Kasumi-1 (cell line): ENCODE measurements at regions not wholly inside any gene's neighbourhood (a gene's known extent, or its start where the extent isn't known, plus 50 kb on each side); places are given as distances from the start of the nearest gene placed in this dataset.
"Not testable (repeated sequence)": the region's sequence is repeated elsewhere in the genome, so short reads cannot be mapped to it uniquely, and the experiment has no call there.

Experiments
- DNase-seq, 2 experiments: peaks; one replicate each; lab custom pipeline; 2025; lab: John Stamatoyannopoulos, UW

GRCh38 chr7:36038063-36038721 lies 114.9 kb upstream of the EEPD1 start:
- DNase-seq, result no peak

- DNase-seq, result no peak
Observed at GRCh38 chr7:36039243-36039642, 113.8 kb upstream of the EEPD1 start.

GRCh38 chr7:36039671-36040070 lies 113.4 kb upstream of the EEPD1 start:
- no peak for DNase-seq

GRCh38 chr7:36040679-36041078 lies 112.4 kb upstream of the EEPD1 start:
- no peak for DNase-seq

GRCh38 chr7:36044101-36044892 lies 108.8 kb upstream of the EEPD1 start:
- DNase-seq, result no peak

- no peak for DNase-seq
Observed at GRCh38 chr7:36045326-36045725, 107.7 kb upstream of the EEPD1 start.

- no peak for DNase-seq
Observed at GRCh38 chr7:36045830-36046341, 107.2 kb upstream of the EEPD1 start.

- DNase-seq, result peak; percentile 11 to 19
Observed at GRCh38 chr7:36047091-36047658, 105.9 kb upstream of the EEPD1 start.

GRCh38 chr7:36048141-36048901 lies 104.7 kb upstream of the EEPD1 start:
- DNase-seq, result no peak

- no peak for DNase-seq
Observed at GRCh38 chr7:36048902-36049240, 104.2 kb upstream of the EEPD1 start.

- DNase-seq, result no peak
Observed at GRCh38 chr7:36051501-36051900, 101.6 kb upstream of the EEPD1 start.

GRCh38 chr7:36053589-36053988 lies 99.5 kb upstream of the EEPD1 start:
- no peak for DNase-seq

GRCh38 chr7:36054637-36055036 lies 98.4 kb upstream of the EEPD1 start:
- DNase-seq, result no peak

- DNase-seq, result no peak
Observed at GRCh38 chr7:36055207-36055606, 97.8 kb upstream of the EEPD1 start.

- no peak for DNase-seq
Observed at GRCh38 chr7:36057323-36057722, 95.7 kb upstream of the EEPD1 start.

- no peak for DNase-seq
Observed at GRCh38 chr7:36058020-36058592, 94.9 kb upstream of the EEPD1 start.

- not testable (repeated sequence) for DNase-seq
Observed at GRCh38 chr7:36060388-36060787, 92.7 kb upstream of the EEPD1 start.

- DNase-seq, result no peak
Observed at GRCh38 chr7:36062154-36062815, 90.8 kb upstream of the EEPD1 start.

GRCh38 chr7:36064676-36065075 lies 88.4 kb upstream of the EEPD1 start:
- no peak for DNase-seq

- DNase-seq, result not testable (repeated sequence)
Observed at GRCh38 chr7:36065563-36066342, 87.3 kb upstream of the EEPD1 start.

- no peak for DNase-seq
Observed at GRCh38 chr7:36066343-36066664, 86.8 kb upstream of the EEPD1 start.
